ENCODE measurements at regions not wholly inside any gene's neighbourhood (a gene's known extent, or its start where the extent isn't known, plus 50 kb on each side); places are given as distances from the start of the nearest gene placed in this dataset.

DNA sequence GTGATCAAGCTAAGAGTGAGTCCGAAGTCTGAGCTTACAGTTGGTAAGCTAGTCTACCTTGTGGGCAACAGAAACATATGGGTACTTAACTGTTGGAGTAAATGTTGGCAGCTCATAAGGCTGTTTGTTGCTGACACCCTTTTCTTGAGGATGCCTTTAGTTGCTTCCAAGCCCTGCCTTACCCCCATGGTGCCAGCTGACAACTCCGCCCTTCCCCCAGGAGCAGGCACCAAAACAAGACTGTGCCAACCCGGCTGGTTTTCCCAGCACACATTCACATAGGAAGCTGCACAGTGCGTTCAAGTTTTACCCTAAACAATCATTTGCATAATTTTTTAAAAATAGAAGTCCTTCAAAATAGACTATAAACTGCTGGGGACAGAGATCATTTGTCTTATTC, 150.2 kb upstream of the LMO4 start:
- H3K27ac ChIP-seq: no peak overlapping the region
- no peaks in the 10 kb centered on the region for H3K36me3 ChIP-seq
- DNase-seq (ENCODE audit: low read depth in 1 of 2, low spot score in 1 of 2): no peak
- H3K9me3 ChIP-seq (ENCODE audit: low read depth): no peaks in the 10 kb centered on the region
- TF ChIP-seq, protein P1, sequence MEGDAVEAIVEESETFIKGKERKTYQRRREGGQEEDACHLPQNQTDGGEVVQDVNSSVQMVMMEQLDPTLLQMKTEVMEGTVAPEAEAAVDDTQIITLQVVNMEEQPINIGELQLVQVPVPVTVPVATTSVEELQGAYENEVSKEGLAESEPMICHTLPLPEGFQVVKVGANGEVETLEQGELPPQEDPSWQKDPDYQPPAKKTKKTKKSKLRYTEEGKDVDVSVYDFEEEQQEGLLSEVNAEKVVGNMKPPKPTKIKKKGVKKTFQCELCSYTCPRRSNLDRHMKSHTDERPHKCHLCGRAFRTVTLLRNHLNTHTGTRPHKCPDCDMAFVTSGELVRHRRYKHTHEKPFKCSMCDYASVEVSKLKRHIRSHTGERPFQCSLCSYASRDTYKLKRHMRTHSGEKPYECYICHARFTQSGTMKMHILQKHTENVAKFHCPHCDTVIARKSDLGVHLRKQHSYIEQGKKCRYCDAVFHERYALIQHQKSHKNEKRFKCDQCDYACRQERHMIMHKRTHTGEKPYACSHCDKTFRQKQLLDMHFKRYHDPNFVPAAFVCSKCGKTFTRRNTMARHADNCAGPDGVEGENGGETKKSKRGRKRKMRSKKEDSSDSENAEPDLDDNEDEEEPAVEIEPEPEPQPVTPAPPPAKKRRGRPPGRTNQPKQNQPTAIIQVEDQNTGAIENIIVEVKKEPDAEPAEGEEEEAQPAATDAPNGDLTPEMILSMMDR (IDR thresholded peaks at IDR 0.05; ENCODE audit: low read depth, low read length): no peak
- no peak overlapping the region for H3K4me3 ChIP-seq
- H3K4me1 ChIP-seq (ENCODE audit: low read depth): peaks cover 7% of the 10 kb centered on the region
- H3K27me3 ChIP-seq: no peaks in the 10 kb centered on the region

DNA sequence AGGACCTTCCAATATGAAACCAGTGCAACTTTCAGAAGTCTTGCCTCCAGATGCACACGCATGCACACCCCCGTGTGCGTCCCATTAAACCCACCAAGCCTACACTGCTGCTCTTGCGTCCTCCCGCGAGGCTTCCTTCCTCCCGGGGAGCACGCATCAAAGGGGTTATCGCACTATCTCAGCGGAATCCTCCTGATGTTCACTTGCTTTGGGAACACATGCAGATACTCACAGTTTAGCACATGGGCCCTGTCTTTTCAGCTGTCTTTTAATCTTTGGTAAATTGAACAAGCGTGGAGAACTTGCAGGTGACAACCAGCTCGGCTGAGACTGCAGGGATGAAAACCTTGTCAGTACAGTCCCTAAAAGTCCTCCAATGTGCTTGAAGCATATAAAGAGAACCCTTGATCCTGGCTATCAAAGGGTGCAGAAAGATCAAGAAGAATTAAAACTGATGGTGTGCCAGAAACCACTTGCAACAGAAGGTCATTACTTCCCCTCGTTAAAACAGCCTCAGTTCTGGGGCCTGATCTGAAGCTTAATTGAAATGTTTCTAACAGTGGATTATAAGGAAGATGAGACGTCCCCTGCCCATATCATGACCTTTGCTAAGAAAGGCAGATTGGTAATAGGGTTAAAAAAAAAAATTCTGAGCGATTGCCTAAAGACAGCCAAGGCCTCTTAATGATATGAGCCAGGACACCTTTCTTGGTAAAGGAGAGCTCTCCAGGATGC, 149.4 kb upstream of the LMO4 start:
- Histone ChIP-seq H3K9me3 (ENCODE audit: low read depth) (no peaks in the 10 kb centered on the region), H3K27me3 (no peaks in the 10 kb centered on the region), H3K4me3 (no peak overlapping the region), H3K4me1 (ENCODE audit: low read depth) (peaks cover 7% of the 10 kb centered on the region), H3K27ac (no peak overlapping the region), H3K36me3 (no peaks in the 10 kb centered on the region)
- TF ChIP-seq, protein P1 (IDR thresholded peaks at IDR 0.05; ENCODE audit: low read depth, low read length): no peak
- no peak for DNase-seq (ENCODE audit: low read depth in 1 of 2, low spot score in 1 of 2)

DNA sequence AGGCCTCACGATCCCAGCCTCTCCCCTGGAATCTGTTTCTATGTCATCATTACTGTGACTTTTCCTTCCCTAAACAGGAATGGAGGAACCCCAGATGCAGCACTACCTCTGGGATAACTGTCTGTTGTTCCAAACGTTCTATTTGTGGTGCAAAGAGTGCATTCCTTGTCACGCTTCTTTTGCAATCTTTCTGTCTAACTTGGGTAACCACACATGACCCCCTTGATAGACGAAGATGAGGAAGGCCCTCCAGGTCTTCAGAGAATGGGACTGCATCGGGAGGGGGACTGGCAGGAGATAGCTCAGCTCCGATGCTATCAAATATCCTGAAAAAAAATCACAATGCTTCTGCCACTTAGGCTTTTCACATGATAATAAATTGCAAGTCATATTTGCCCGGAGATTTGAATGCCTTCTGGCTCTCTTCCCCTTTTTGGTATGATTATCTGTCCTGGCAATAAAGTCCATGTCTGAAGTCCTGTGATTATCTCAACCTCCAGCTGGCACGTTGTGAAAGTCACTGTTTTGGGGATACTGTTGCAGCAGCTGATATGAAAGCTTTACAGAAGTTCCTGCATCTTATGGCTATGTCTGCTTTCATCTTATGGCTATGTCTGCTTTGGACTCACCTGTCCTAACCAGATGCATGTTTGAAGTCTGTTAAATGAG, 148.7 kb upstream of the LMO4 start:
- no peak overlapping the region for H3K27ac ChIP-seq
- DNase-seq (ENCODE audit: low read depth in 1 of 2, low spot score in 1 of 2): no peak
- H3K27me3 ChIP-seq: no peaks in the 10 kb centered on the region
- H3K4me3 ChIP-seq: no peak overlapping the region
- H3K36me3 ChIP-seq: no peaks in the 10 kb centered on the region
- TF ChIP-seq, protein P1 (IDR thresholded peaks at IDR 0.05; ENCODE audit: low read depth, low read length): no peak
- H3K4me1 ChIP-seq (ENCODE audit: low read depth): peaks cover 2% of the 10 kb centered on the region
- no peaks in the 10 kb centered on the region for H3K9me3 ChIP-seq (ENCODE audit: low read depth)

DNA sequence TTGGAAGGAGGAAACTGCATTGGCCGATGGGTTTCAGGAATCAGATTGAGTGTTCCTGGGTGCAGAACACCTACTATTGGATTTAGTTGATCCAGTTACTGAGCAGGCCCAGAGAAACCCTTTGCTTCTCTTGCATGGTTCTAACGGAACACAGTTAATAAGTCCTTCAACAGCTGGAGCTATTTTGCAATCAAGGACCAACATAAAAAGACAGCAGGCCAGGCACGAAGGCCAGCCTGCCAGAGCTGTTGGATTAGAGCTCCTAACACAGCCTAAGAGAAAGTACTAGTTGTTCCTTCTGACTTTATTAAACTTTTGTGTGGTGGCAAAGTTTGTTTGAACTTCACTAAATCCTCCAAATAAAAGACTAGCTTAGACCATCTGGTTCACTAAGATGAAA, 148.0 kb upstream of the LMO4 start:
- Histone ChIP-seq H3K9me3 (ENCODE audit: low read depth) (no peaks in the 10 kb centered on the region), H3K27me3 (no peaks in the 10 kb centered on the region), H3K27ac (no peak overlapping the region), H3K4me3 (no peak overlapping the region), H3K36me3 (no peaks in the 10 kb centered on the region), H3K4me1 (ENCODE audit: low read depth) (no peaks in the 10 kb centered on the region)
- TF ChIP-seq, protein P1 (IDR thresholded peaks at IDR 0.05; ENCODE audit: low read depth, low read length): no peak
- no peak for DNase-seq (ENCODE audit: low read depth in 1 of 2, low spot score in 1 of 2)

DNA sequence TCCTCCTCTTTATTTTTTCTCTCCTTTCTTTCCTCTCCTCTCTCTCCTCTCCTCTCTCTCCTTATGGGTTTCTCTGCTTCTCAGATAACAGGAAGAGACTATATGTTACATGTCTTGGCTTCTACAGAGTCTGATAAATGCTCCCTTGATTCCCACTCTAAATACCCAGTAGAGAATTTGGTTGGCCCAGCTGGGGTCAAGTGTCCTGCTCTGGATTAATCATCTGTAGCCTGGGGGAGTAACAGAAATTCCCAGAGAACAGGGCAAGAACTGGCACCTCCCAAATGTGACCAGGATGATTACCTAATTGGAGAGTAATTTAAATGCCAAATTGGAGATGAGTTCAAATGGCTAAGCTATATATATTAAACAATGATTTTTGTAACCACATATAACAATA, 146.1 kb upstream of the LMO4 start:
- no peak overlapping the region for H3K4me3 ChIP-seq
- H3K4me1 ChIP-seq (ENCODE audit: low read depth): no peaks in the 10 kb centered on the region
- no peaks in the 10 kb centered on the region for H3K9me3 ChIP-seq (ENCODE audit: low read depth)
- H3K27ac ChIP-seq: no peak overlapping the region
- no peaks in the 10 kb centered on the region for H3K27me3 ChIP-seq
- TF ChIP-seq, protein P1 (IDR thresholded peaks at IDR 0.05; ENCODE audit: low read depth, low read length): no peak
- DNase-seq (ENCODE audit: low read depth in 1 of 2, low spot score in 1 of 2): no peak
- no peaks in the 10 kb centered on the region for H3K36me3 ChIP-seq

Measured in cardiac muscle cell (in vitro differentiated cells and primary cell).